ENCODE measurements at regions not wholly inside any gene's neighbourhood (a gene's known extent, or its start where the extent isn't known, plus 50 kb on each side); places are given as distances from the start of the nearest gene placed in this dataset.
"Not testable (repeated sequence)": the region's sequence is repeated elsewhere in the genome, so short reads cannot be mapped to it uniquely, and the experiment has no call there.

DNA sequence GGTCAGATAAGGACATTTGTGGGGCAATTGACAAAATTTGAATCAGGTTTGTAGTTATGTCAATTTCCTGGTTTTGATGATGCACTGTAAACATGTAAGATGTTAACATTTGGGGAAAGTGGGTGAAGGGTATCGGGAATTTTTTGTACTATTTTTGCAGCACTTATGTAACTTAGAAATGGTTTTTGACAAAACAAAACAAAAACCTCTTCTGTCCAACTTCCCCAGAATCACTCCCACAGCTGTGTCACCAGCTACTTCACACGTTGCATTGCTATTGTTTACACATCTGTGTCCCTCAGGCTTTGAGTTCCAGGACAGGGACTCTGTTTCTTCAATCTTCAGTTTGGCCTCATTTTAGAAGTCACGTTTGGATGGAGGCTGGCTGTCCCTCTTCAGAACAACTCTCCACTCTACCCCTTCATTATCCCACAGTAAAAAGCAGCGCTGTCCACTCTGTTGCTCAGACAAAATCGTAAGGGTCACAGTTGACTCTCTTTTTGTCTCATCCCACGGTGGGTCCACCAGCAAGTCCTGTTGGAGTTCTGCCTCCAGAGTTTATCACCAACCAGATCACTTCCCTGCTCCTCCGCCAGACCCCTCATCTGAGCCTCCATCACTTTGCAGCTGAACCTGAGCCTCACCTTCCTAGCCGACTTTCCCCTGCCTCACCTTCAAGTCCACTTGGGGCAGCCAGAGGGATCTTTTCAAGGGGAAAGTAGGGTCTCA, 63.2 kb downstream of the NENF start:
- no peak for DNase-seq

GRCh38 chr1:212496682-212497081, 64.0 kb downstream of the NENF start:
- no peak for DNase-seq

DNA sequence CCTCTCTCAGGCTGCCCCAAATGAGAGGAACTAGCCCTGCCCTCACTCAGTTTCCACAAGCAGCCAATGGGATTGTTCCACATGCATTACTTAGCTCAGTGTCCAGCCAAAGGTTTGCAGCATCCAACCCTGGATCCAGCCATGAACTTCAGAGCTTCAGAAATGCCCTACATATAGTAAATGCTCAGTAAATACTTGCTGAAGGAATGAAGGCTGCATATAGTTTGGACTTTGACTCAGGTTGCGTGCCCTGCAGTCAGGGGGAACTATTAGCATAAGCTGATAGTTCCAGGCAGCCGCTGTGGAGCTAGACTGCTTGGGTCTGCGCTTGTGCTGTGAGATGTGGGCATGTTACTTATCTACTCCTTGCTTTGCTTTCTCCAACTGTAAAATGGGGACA, 64.8 kb downstream of the NENF start:
- DNase-seq = no peak

DNA sequence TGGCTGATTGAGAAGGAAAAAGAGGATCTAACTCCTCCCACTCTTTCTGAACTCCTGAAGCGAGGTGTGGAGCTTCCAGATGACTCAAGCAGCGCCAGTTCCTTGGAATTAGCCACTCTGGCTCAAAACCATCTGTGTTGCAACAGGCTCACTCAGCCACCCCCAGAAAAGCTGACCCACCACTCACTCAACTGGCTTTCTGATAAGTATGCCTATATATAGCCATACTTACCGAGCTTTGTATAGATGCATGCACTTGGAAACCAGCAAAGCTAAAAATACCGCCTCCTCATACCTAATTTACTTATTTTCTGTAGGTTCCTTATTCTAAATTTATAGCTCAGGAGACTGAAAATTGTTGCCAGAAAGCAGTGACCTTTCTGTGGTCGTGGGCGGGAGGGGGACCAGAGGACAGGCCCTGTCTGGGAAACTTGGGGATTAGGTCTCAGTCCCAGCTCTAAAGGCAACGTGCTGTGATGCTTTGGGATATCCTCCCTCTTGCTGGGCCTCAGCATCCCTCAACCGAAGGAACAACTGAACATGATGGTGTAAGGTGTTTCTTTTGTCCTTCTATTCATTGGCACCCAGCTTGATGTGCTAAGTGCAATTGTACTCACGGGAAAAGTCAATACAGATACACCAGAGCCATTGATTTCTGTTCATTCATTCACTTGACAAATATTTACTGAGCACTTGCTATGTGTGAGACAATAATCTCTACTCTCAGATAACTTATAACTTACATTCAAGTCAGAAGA, 65.7 kb downstream of the NENF start:
- DNase-seq = peak; percentile 86

DNA sequence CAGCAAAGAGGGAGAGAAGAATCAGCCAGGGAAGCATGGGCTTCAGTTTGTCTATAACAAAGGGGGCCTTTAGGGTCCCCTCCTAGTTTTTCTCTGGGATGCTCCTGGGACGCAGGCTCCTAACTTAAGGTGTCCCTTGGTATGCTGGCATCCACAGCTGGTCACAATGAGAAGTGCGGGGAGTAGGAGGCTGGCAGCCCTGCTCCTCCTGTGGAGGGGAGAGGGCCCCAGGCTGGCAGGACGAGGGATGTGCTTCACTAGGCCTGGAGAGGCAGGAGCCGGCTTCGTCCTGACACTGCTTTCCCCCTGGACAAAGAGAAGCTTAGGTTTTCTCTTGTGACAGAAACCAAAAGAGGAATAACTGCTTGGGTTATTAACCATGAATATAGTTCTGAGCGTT, 67.6 kb downstream of the NENF start:
- no peak for DNase-seq

DNA sequence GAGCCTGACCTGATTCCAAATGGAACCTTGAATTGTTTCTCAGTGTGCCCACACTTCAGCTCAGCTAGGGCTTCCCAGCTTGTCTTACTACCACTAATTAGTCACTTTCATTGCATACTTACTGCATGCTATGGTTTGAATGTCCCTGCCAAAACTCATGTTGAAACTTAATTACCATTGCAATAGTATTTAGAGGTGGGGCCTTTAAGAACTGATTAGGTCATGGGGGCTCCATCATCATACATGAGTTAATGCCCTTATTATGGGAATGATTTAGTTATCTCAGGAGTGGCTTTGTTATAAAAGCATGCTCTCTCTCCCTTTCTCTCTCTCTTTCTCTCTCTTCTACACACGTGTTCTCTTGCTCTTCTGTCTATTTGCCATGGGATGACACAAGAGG, 68.3 kb downstream of the NENF start:
- DNase-seq = peak; percentile 23

DNA sequence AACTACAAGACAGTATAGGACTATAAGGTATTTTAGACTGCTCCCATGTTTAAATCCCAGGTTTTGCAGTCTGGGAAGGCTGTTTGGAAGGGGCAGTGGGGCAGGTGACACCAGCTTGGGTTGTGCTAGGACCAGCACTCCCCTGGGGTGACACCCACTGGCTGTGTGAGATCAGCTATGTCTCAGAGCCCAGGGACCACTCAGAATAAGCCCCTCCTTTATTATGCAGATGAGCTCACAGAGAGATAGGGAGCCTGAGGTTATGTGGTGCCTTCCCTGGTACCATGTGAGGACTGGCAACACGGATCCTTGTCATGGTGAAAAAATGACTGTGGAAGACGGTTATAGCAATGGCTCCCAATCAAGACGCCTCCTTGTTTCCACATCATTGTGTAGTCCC, 71.0 kb downstream of the NENF start:
- no peak for DNase-seq

DNA sequence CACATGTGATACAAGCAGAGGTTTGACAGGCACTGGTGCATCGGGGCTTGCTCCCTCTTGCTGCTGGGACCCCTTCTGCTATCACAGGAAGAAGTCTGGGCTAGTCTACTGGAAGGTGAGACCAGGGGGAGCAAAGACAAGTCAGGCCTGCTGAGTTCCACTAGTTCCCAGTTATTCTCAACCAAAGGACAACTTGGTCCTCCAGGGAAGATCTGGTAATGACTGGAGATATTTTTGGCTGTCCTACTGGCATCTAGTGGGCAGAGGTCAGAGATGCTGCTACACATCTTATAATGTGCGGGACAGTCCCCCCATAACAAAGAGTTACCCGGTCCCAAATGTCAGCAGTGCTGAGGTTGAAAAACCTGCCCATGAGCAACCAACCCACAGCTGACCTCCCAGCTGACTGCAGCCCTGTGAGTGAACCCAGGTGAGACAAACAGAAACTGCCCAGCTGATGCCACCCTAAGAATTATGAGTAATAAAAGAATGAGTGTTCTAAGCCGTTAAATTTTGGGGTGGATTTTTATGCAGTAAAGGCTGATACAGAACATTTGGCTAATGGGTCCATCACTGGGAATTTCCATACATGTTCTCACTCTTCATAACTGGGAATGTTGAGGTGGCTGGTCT, 71.6 kb downstream of the NENF start:
- DNase-seq = no peak

GRCh38 chr1:212506666-212507065, 73.9 kb downstream of the NENF start:
- no peak for DNase-seq

DNA sequence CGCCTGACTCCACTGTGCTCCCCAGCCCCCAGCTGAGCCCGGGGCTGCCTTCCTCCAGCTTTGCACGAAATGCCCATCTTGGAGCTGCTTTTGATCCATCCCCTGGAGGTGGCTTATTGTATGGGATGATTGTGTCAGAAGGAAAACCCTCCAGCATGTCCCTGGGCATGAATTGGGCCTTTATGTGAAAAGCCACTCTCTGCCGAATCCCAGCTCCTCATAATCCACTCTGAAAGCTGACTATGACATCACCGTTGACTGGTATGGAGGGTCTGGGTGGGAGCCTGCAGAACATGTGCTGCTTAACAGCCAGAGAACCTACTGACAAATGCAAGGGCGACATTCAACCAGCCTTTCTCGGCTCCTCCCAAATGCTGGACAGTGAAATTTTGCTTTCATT, 74.6 kb downstream of the NENF start:
- DNase-seq = no peak

- DNase-seq = peak; percentile 75
Observed at GRCh38 chr1:212512816-212513559, 80.3 kb downstream of the NENF start.

- no peak for DNase-seq
Observed at GRCh38 chr1:212513586-212513985, 80.9 kb downstream of the NENF start.

DNA sequence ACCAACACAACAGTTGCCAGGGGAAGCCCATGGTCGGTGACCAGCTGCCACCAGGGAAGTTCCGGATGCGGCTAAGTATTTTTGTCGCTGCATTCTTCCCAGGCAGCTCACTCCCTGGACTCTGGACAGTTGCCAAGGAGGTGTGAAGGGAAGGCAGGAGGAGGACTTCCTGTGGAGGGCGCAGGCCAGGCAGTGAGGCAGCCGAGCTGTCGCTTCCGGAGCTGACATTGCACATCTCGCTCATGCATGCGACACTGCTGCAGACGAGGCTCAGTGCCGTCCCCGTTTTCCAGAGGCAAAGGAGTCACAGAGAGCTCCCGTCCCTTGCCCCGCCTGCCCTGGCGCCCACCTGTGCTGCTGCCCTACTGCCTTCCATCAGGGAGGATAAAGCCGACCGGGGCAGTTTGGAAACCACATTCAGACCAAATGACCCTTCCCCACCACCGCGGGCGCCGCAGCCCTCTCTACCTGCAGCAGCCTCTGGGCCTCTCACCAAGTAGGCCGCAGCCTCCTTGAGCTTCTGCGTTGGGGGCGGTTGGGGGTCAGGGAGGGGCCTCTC, 81.4 kb downstream of the NENF start:
- DNase-seq = peak; percentile 61

DNA sequence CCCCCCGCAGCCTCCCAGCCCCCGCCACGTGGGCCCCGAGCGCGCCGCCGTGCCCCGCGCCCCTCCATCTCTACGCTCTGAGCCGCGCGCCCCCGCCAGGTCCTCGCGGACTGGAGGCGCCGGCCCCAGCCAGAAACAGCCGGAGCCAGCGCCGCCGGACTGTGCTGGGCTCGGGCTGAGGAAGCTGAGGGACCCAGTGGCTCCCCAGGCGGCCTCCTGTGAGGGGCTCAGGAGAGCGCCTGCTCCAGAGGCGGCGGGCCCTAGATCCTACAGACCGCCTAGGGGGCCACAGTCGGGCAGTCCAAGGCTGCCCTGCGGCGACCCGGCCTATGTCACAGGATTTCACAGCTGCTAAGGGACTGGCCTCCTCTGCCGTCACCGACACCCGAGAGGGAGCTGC, 82.1 kb downstream of the NENF start:
- no peak for DNase-seq

GRCh38 chr1:212515329-212515760, 82.6 kb downstream of the NENF start:
- DNase-seq = no peak

- not testable (repeated sequence) for DNase-seq
Observed at GRCh38 chr1:212516012-212516411, 83.3 kb downstream of the NENF start.

- DNase-seq = no peak
Observed at GRCh38 chr1:212518188-212519054, 85.7 kb downstream of the NENF start.

DNA sequence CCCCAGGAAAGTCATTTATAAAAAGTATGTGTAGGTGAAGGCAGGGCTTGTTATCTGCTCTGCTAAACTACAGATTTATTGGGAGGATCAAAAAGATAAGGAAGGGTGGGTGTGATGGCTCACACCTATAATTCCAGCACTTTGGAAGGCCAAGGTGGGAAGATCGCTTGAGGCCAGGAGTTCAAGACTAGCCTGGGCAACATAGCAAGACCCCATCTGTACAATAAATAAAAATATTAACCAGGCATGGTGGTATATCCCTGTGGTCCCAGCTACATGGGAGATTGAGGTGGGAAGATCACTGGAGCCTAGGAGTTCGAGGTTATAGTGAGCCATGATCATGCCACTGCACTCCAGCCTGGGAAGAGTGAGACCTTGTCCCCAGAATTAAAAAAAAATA, 86.4 kb downstream of the NENF start:
- DNase-seq = no peak

DNA sequence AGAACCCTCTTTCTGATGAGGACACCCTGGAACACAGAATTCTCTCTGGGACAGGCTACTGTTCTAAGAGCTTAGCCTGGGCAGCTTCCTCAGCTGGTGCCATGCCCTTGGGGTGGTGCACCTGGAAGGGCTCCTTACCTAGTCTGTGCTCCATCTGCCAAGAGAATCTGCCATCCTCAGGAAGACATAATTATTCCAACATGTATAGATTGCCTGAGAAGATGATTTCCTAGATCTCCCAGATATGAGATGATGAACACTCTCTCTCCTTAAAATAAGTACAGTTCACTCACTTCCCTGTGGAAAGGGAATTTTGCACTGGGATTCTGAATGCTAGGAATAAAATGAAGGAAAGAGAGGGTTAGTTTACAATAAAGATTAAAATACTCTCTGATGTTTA, 87.6 kb downstream of the NENF start:
- no peak for DNase-seq

GRCh38 chr1:212520746-212521145, 87.8 kb upstream of the ATF3 start:
- no peak for DNase-seq

DNA sequence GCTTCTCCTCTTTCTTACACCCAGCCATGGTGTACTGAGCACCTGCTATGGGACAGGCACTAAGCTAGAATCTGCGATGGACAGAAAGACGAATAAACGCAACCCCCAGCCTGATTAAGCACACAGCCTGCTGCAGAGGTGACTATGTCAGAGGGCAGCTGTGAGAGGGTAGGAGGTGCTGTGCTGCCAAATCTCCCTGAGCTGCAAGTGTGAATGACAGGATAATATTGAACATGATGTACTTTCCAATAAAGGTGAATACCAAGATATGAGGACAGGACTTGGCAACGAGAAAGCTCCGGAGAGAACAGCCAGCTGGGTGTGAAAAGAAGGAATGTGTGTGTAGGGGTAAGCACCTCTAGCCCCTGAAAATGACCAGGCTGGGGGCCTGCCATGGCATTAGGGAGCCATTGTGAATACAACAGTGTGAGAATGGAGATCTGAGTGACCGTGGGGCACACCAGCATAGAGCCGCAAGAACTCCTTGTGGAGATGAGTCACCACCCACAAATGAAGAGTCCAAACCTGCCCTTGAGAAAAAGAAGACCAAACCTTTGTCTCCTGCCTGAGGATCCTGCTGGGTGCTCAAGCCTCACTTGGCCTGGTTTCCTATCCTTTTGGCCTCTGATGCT, 83.0 kb upstream of the ATF3 start:
- no peak for DNase-seq

Data from fibroblast of skin of abdomen (primary cell).